Chondrocyte (in vitro differentiated cells): ENCODE measurements at regions not wholly inside any gene's neighbourhood (a gene's known extent, or its start where the extent isn't known, plus 50 kb on each side); places are given as distances from the start of the nearest gene placed in this dataset.

ENCODE experiments used
- DNase-seq: peaks from one replicate; pipeline ENCODE4 v3.0.0; 2021; ENCODE audit warnings: mixed read lengths, low spot score
- H3K27ac Mint-ChIP-seq: one replicate; pipeline ENCODE4 v1.8.0; 2021; ENCODE audit warnings: mild to moderate bottlenecking, moderate library complexity, mixed read lengths; ENCODE audit not compliant: unreplicated experiment
- H3K27me3 Mint-ChIP-seq: 2 replicates; pipeline ENCODE4 v1.8.0; 2021; ENCODE audit warnings: low read depth, mixed read lengths
- H3K36me3 Mint-ChIP-seq: 2 replicates; pipeline ENCODE4 v1.8.0; 2021; ENCODE audit warnings: low read depth, mixed read lengths
- H3K4me1 Mint-ChIP-seq: 2 replicates; pipeline ENCODE4 v1.8.0; 2021; ENCODE audit warnings: low read depth, mild to moderate bottlenecking, mixed read lengths
- H3K4me3 Mint-ChIP-seq: one replicate; pipeline ENCODE4 v1.8.0; 2021; ENCODE audit warnings: mild to moderate bottlenecking, moderate library complexity, mixed read lengths; ENCODE audit not compliant: unreplicated experiment
- H3K9me3 Mint-ChIP-seq: 2 replicates; pipeline ENCODE4 v1.8.0; 2021; ENCODE audit warnings: low read depth, mixed read lengths
- CTCF ChIP-seq: fragments of 200-600 bp; sonication (generic); IDR thresholded peaks from 2 replicates; pipeline ENCODE4 v1.5.0; 2021; ENCODE audit warnings: antibody characterized with exemption, mild to moderate bottlenecking, moderate library complexity

DNA sequence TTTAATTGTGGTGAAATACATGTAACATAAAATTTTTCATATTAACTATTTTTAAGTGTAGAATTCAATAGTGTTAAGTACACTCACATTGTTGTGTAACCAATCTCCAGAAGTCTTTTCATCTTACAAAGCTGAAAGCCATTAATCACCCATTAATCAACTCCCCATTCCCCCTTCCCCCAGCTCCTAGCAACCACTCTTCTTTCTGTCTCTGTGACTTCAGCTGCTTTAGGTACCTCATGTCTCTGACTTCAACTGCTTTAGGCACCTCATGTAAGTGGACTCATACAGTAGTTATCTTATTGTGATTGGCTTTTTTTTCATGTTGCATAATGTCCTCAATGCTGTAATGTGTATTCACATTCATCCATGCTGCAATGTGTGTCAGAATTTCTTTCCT, 150.8 kb upstream of the NTM start:
- no peak for TF ChIP-seq CTCF
- Mint-ChIP-seq H3K27me3 (peaks cover 31% of the 10 kb centered on the region), H3K4me3 (no peak overlapping the region), H3K27ac (no peak overlapping the region), H3K4me1 (no peaks in the 10 kb centered on the region), H3K9me3 (peaks cover 3% of the 10 kb centered on the region), H3K36me3 (peaks cover 2% of the 10 kb centered on the region)
- no peak for DNase-seq

DNA sequence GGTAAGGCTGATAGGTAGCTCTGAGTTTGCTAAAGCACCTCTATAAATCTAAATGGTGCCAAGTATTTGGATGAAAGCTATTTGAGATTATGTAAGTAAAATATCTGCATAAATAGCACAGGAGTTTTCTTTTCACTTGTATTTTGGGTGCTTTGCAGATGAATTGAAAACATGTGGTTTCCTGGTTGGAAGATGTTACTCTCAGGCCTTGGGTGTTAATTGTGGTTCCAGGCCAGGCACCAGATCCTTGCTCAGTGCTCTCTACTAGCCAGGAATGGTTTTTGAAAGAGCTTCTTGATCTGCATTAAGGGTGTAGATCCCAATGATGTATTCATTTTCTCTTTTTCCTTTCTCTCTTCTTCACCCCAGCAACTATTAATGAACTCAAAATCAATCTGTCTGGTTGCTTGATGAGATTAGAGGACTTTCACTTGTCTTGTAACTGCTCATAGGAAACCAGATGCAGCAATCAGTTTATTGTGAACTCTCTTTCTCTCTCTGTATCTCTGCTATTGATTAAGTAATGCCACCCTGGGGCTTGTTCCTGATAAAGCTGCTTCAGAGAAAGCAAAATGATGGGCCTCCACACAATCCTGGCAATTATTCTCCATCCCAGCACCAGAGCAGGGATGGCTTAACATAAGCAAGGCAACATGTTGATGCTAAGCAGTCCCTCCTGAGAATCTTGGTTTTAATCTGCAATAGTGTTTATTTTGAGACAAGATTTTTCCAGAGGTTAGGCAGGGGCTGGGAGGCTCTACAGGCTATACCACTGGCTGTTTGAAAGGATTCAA, 147.0 kb upstream of the NTM start:
- peaks cover 26% of the 10 kb centered on the region for H3K27me3 Mint-ChIP-seq
- peaks cover 3% of the 10 kb centered on the region for H3K36me3 Mint-ChIP-seq
- no peaks in the 10 kb centered on the region for H3K4me1 Mint-ChIP-seq
- no peak for DNase-seq
- no peak overlapping the region for H3K4me3 Mint-ChIP-seq
- peaks cover 5% of the 10 kb centered on the region for H3K9me3 Mint-ChIP-seq
- no peak for TF ChIP-seq CTCF
- H3K27ac Mint-ChIP-seq, result no peak overlapping the region

DNA sequence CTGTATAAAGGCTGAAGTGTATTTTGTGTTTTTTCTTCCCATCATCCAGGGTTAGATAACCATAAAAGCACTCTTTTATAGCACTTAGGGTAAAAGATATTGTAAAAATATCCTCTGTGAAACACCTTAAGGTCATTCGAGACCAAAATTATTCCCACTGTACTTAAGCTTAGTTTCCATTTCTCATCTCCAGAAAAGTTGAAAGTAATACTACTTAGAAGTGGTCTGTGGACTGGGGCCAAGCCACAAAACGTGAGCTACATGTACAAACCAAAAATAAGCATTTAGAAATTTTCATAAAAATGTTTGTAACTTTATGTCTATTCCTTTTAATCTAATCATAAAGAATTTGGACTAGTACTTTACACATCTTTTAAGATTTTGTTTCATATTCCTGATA, 142.0 kb upstream of the NTM start:
- DNase-seq, result no peak
- peaks cover 13% of the 10 kb centered on the region for H3K27me3 Mint-ChIP-seq
- H3K4me1 Mint-ChIP-seq, result peaks cover 8% of the 10 kb centered on the region
- no peak overlapping the region for H3K27ac Mint-ChIP-seq
- peaks cover 3% of the 10 kb centered on the region for H3K36me3 Mint-ChIP-seq
- no peak overlapping the region for H3K4me3 Mint-ChIP-seq
- no peak for TF ChIP-seq CTCF
- peaks cover 5% of the 10 kb centered on the region for H3K9me3 Mint-ChIP-seq

DNA sequence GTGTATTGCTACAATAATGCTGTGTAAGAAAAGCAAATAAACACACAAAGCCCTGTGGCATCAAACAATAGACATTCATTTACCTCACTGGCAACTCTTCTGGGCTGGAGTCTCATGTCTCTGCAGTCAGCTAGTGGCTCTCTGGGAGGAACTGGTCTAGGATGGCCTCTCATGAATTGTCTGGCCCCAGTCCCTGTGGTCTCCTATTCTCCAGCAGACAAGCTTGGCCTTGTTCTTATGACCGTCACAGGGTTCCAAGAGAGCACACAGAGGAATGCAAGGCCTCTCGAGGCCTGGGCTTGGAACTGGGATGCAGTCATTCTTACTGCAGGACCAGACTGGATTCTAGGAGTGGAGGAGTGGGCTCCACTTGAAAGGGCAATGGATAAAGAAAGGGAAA, 141.2 kb upstream of the NTM start:
- H3K27me3 Mint-ChIP-seq, result peaks cover 12% of the 10 kb centered on the region
- H3K36me3 Mint-ChIP-seq, result peaks cover 3% of the 10 kb centered on the region
- H3K27ac Mint-ChIP-seq, result no peak overlapping the region
- TF ChIP-seq CTCF, result no peak
- peaks cover 8% of the 10 kb centered on the region for H3K4me1 Mint-ChIP-seq
- no peak for DNase-seq
- no peak overlapping the region for H3K4me3 Mint-ChIP-seq
- peaks cover 5% of the 10 kb centered on the region for H3K9me3 Mint-ChIP-seq

DNA sequence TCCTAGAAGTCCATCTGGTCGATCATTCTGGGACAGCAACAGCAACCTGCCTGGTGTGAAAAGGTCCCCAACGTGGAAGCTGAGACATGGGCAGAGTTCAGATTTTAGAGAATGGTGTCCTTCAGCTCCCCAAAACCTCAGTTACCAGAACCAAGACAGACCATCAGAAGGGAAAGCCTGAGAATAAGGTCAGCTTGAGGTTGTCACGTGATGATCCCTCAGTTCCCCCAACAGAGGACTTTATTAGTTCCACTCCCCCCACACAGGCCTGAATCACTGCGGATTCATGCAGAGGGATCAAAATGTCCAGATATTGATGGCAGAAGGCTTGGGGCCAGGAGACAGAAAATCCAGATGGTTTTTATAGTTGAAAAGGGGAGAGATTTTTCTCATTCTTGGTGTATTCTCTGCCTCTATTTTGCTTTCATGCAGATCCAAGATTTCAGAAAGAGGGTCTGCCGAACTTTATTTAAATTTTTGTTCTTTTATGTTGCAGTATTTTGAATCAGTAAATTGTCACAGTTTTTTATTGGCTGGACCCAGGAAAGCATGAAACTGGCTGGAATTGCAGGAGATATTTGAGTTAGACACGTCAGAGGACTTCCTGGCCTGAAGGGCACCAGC, 139.0 kb upstream of the NTM start:
- Mint-ChIP-seq H3K4me1 (peaks cover 8% of the 10 kb centered on the region), H3K9me3 (no peaks in the 10 kb centered on the region), H3K27me3 (peaks cover 18% of the 10 kb centered on the region), H3K36me3 (no peaks in the 10 kb centered on the region), H3K27ac (no peak overlapping the region), H3K4me3 (no peak overlapping the region)
- no peak for TF ChIP-seq CTCF
- no peak for DNase-seq
